ENCODE measurements at regions not wholly inside any gene's neighbourhood (a gene's known extent, or its start where the extent isn't known, plus 50 kb on each side); places are given as distances from the start of the nearest gene placed in this dataset.

DNA sequence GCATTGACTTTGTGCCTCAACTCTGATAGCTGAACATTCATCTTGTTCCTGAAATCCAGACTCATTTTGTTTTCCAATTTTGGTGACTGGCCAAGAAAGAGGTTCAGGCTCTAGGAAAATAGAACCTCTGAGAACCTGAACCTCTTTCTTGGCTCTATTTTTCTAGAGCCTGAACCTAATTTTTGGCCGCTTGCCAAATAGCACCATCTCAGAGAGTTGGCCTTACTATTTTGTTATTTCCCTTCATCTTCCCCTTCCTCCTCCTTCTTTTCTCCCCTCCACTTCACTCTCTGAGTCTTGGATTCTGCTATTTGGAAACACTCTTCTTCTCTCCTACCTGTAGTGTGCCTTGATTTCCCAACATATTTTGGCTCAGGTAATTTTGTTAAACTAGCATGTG is 114.4 kb upstream of the CNTN1 start:
- TF ChIP-seq, protein P1, sequence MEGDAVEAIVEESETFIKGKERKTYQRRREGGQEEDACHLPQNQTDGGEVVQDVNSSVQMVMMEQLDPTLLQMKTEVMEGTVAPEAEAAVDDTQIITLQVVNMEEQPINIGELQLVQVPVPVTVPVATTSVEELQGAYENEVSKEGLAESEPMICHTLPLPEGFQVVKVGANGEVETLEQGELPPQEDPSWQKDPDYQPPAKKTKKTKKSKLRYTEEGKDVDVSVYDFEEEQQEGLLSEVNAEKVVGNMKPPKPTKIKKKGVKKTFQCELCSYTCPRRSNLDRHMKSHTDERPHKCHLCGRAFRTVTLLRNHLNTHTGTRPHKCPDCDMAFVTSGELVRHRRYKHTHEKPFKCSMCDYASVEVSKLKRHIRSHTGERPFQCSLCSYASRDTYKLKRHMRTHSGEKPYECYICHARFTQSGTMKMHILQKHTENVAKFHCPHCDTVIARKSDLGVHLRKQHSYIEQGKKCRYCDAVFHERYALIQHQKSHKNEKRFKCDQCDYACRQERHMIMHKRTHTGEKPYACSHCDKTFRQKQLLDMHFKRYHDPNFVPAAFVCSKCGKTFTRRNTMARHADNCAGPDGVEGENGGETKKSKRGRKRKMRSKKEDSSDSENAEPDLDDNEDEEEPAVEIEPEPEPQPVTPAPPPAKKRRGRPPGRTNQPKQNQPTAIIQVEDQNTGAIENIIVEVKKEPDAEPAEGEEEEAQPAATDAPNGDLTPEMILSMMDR (IDR thresholded peaks at IDR 0.05) = no peak
- TF ChIP-seq E2F1 (CRISPR knock-in tag; IDR thresholded peaks at IDR 0.05) (no peak), FOXP1 (CRISPR knock-in tag; IDR thresholded peaks at IDR 0.05; ENCODE audit: borderline replicate concordance) (no peak)
